Loucy (cell line): ENCODE measurements at regions not wholly inside any gene's neighbourhood (a gene's known extent, or its start where the extent isn't known, plus 50 kb on each side); places are given as distances from the start of the nearest gene placed in this dataset.

ENCODE experiments used
- H2AFZ ChIP-seq: fragments of 200-600 bp; sonication (generic); 2 replicates; pipeline ENCODE4 v1.6.0; 2016; ENCODE audit warnings: antibody characterized with exemption, mild to moderate bottlenecking, low read length, moderate library complexity
- H3F3A ChIP-seq: fragments of 200-600 bp; 2 replicates; pipeline ENCODE4 v1.6.0; 2016; ENCODE audit warnings: antibody characterized with exemption, low read depth, mild to moderate bottlenecking
- H3K27me3 ChIP-seq: fragments of 200-600 bp; sonication (generic); 2 replicates; pipeline ENCODE4 v1.6.1; 2014; ENCODE audit warnings: low read length, mild to moderate bottlenecking; ENCODE audit not compliant: insufficient read depth, poor library complexity, severe bottlenecking
- H3K36me3 ChIP-seq: fragments of 200-600 bp; sonication (generic); 2 replicates; pipeline ENCODE4 v1.6.1; 2016; ENCODE audit warnings: low read length; ENCODE audit not compliant: insufficient read depth
- H3K4me1 ChIP-seq: fragments of 200-600 bp; sonication (generic); 2 replicates; pipeline ENCODE4 v1.5.1; 2014; ENCODE audit warnings: low read length, mild to moderate bottlenecking; ENCODE audit not compliant: insufficient read depth, poor library complexity, severe bottlenecking
- H3K4me2 ChIP-seq: fragments of 200-600 bp; sonication (generic); 2 replicates; pipeline ENCODE4 v1.6.0; 2014; ENCODE audit warnings: antibody characterized with exemption, low read length, low read depth, mild to moderate bottlenecking; ENCODE audit not compliant: poor library complexity, severe bottlenecking
- H3K4me3 ChIP-seq: fragments of 200-600 bp; sonication (generic); 2 replicates; pipeline ENCODE4 v1.5.1; 2014; ENCODE audit warnings: low read length, mild to moderate bottlenecking, mixed read lengths; ENCODE audit not compliant: poor library complexity, severe bottlenecking
- H3K79me2 ChIP-seq: fragments of 200-600 bp; sonication (generic); 2 replicates; pipeline ENCODE4 v1.6.1; 2014; ENCODE audit warnings: low read length; ENCODE audit not compliant: insufficient read depth
- H3K9ac ChIP-seq: fragments of 200-600 bp; sonication (generic); 2 replicates; pipeline ENCODE4 v1.6.0; 2014; ENCODE audit warnings: mild to moderate bottlenecking, low read depth, low read length, moderate library complexity; ENCODE audit not compliant: poor library complexity, severe bottlenecking
- H3K9me2 ChIP-seq: fragments of 200-600 bp; sonication (generic); replicated peaks from 2 replicates; pipeline ENCODE4 v1.6.1; 2016; ENCODE audit warnings: low read depth, low read length, mixed read lengths
- H3K9me3 ChIP-seq: fragments of 200-600 bp; sonication (generic); 2 replicates; pipeline ENCODE4 v1.6.1; 2014; ENCODE audit warnings: mild to moderate bottlenecking, antibody characterized with exemption, low read length, low read depth; ENCODE audit not compliant: insufficient read depth
- H4K20me1 ChIP-seq: fragments of 200-600 bp; sonication (generic); 2 replicates; pipeline ENCODE4 v1.6.0; 2014; ENCODE audit warnings: antibody characterized with exemption, low read length, mild to moderate bottlenecking; ENCODE audit not compliant: insufficient read depth, poor library complexity, severe bottlenecking
- EZH2phosphoT487 ChIP-seq: fragments of 200-600 bp; IDR thresholded peaks from 2 replicates; pipeline ENCODE4 v1.6.1; 2018; ENCODE audit warnings: antibody characterized with exemption, mild to moderate bottlenecking, moderate library complexity, borderline replicate concordance
- TF ChIP-seq, protein P1 (sequence below): fragments of 200-600 bp; sonication (generic); conservative IDR thresholded peaks from 2 replicates; pipeline ENCODE4 v1.5.1; 2014; ENCODE audit warnings: mild to moderate bottlenecking, antibody characterized with exemption, low read length

DNA sequence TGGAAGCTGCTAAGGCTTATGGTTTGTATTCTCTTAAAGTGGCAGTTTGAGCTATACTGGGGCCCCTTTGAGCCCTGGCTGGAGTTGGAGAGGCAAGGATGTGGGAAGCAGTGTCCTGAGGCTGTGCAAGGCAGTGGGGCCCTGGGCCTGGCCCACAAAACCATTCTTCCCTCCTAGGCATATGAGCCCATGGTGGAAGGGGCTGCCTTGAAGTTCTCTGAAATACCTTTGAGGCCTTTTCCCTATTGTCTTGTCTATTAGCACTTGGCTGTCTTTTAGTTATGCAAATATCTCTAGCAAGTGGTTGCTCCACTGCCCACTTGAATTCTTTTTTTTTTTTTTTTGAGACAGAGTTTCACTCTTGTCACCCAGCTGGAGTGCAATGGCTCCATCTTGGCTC, 119.2 kb downstream of the PCTP start:
- no peak overlapping the region for H3K4me2 ChIP-seq
- H3K4me3 ChIP-seq, result no peak overlapping the region
- no peaks in the 10 kb centered on the region for H3K79me2 ChIP-seq
- H3K9me3 ChIP-seq, result no peaks in the 10 kb centered on the region
- no peaks in the 10 kb centered on the region for H3K9me2 ChIP-seq
- no peak overlapping the region for H3K9ac ChIP-seq
- H3F3A ChIP-seq, result no peaks in the 10 kb centered on the region
- TF ChIP-seq, protein P1, sequence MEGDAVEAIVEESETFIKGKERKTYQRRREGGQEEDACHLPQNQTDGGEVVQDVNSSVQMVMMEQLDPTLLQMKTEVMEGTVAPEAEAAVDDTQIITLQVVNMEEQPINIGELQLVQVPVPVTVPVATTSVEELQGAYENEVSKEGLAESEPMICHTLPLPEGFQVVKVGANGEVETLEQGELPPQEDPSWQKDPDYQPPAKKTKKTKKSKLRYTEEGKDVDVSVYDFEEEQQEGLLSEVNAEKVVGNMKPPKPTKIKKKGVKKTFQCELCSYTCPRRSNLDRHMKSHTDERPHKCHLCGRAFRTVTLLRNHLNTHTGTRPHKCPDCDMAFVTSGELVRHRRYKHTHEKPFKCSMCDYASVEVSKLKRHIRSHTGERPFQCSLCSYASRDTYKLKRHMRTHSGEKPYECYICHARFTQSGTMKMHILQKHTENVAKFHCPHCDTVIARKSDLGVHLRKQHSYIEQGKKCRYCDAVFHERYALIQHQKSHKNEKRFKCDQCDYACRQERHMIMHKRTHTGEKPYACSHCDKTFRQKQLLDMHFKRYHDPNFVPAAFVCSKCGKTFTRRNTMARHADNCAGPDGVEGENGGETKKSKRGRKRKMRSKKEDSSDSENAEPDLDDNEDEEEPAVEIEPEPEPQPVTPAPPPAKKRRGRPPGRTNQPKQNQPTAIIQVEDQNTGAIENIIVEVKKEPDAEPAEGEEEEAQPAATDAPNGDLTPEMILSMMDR, result no peak
- no peak for TF ChIP-seq EZH2phosphoT487
- H3K36me3 ChIP-seq, result no peaks in the 10 kb centered on the region
- H2AFZ ChIP-seq, result no peak overlapping the region
- no peaks in the 10 kb centered on the region for H3K27me3 ChIP-seq
- no peaks in the 10 kb centered on the region for H4K20me1 ChIP-seq
- H3K4me1 ChIP-seq, result no peaks in the 10 kb centered on the region

GRCh38 chr17:55872374-55872773, 121.5 kb downstream of the PCTP start:
- TF ChIP-seq, protein P1, result no peak
- no peak for TF ChIP-seq EZH2phosphoT487
- Histone ChIP-seq H3F3A (no peaks in the 10 kb centered on the region), H2AFZ (no peak overlapping the region), H3K4me2 (no peak overlapping the region), H3K9me3 (no peaks in the 10 kb centered on the region), H3K9me2 (no peaks in the 10 kb centered on the region), H3K4me3 (no peak overlapping the region), H3K79me2 (no peaks in the 10 kb centered on the region), H3K9ac (no peak overlapping the region), H4K20me1 (no peaks in the 10 kb centered on the region), H3K27me3 (no peaks in the 10 kb centered on the region), H3K36me3 (no peaks in the 10 kb centered on the region), H3K4me1 (no peaks in the 10 kb centered on the region)

DNA sequence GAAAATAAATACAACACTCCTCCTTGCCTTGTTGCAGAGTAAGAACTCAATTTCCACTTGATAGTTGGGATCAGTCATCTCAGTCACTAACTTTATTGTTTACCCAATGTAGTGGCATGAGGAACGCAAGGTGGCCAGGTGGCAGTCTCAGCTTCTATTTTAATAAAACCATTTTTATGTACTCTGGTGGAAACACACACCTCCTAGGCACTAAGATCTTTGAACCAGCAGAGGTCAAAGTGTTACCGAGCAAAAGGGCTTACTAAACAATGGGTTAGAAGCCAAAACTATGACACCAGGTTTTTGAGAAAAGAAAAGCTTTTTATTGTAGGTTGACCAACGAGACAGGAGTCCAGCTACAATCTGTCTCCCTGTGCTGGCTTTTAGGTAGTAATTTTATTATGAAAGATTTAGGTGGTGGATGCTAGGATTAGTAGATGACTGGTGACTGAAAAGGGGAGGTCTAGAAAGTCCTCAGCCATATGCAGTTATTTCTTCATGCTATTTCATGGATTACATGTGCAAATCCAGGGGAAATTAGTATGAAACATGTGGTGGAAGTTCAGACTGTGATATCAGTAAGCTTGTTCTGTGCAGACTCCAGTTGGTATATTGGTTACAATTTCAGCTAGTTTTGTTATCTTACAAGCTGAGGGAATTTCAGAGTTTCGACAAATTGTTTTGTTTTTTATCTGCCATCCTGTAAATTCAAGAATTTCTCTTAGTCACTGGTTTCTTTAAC, 122.3 kb downstream of the PCTP start:
- no peaks in the 10 kb centered on the region for H4K20me1 ChIP-seq
- no peak overlapping the region for H3K4me2 ChIP-seq
- H3F3A ChIP-seq, result no peaks in the 10 kb centered on the region
- H3K79me2 ChIP-seq, result no peaks in the 10 kb centered on the region
- no peaks in the 10 kb centered on the region for H3K36me3 ChIP-seq
- no peaks in the 10 kb centered on the region for H3K9me2 ChIP-seq
- H3K4me1 ChIP-seq, result no peaks in the 10 kb centered on the region
- no peak overlapping the region for H3K9ac ChIP-seq
- H2AFZ ChIP-seq, result no peak overlapping the region
- H3K4me3 ChIP-seq, result no peak overlapping the region
- H3K9me3 ChIP-seq, result no peaks in the 10 kb centered on the region
- no peaks in the 10 kb centered on the region for H3K27me3 ChIP-seq
- TF ChIP-seq, protein P1, result no peak
- no peak for TF ChIP-seq EZH2phosphoT487
